WTC11 (cell line): ENCODE measurements at regions not wholly inside any gene's neighbourhood (a gene's known extent, or its start where the extent isn't known, plus 50 kb on each side); places are given as distances from the start of the nearest gene placed in this dataset.

ENCODE experiments used
- ATAC-seq: fragments of 200-7000 bp; cut with Tn5 transposase; 2 replicates; pipeline ENCODE4 v1.10.0; 2021; ENCODE audit warnings: mild to moderate bottlenecking, moderate library complexity
- CTCF ChIA-PET: fragments of 300-600 bp; sonication (Branson Sonifier 250); formaldehyde crosslinking; loops from one replicate; lab custom pipeline; 2021; ENCODE audit warnings: antibody characterized with exemption; lab: Charles Lee
- POLR2A ChIA-PET: fragments of 350-600 bp; sonication (Branson Sonifier 250); formaldehyde crosslinking; loops from one replicate; lab custom pipeline; 2021; ENCODE audit warnings: antibody characterized with exemption; lab: Charles Lee
- DNase-seq: peaks from one replicate; pipeline ENCODE4 v3.0.0; 2021; ENCODE audit warnings: low spot score
- H3K27ac Mint-ChIP-seq: 2 replicates; pipeline ENCODE4 v1.8.0; 2021; ENCODE audit warnings: mixed read lengths
- H3K27me3 Mint-ChIP-seq: 2 replicates; pipeline ENCODE4 v1.8.0; 2021; ENCODE audit warnings: low read depth, mild to moderate bottlenecking, moderate library complexity, mixed read lengths
- H3K36me3 Mint-ChIP-seq: 2 replicates; pipeline ENCODE4 v1.8.0; 2021; ENCODE audit warnings: mixed read lengths
- H3K4me1 Mint-ChIP-seq: 2 replicates; pipeline ENCODE4 v1.8.0; 2022; ENCODE audit warnings: mixed read lengths
- H3K4me3 Mint-ChIP-seq: 2 replicates; pipeline ENCODE4 v1.8.0; 2021; ENCODE audit warnings: mild to moderate bottlenecking, moderate library complexity, mixed read lengths
- H3K9me3 Mint-ChIP-seq: 2 replicates; pipeline ENCODE4 v1.8.0; 2021; ENCODE audit warnings: mixed read lengths
- ATF2 ChIP-seq: sonication (generic); formaldehyde crosslinking; IDR thresholded peaks from 2 replicates; pipeline ENCODE4 v1.8.1; 2022; ENCODE audit warnings: low read depth, missing genetic modification reagents, borderline replicate concordance
- E2F1 ChIP-seq: sonication (generic); formaldehyde crosslinking; IDR thresholded peaks from 2 replicates; pipeline ENCODE4 v1.8.0; 2022; ENCODE audit warnings: mild to moderate bottlenecking, missing genetic modification reagents
- EMX1 ChIP-seq: fragments of 250-450 bp; sonication (Bioruptor Pico); IDR thresholded peaks from 2 replicates; pipeline ENCODE4 v1.8.0; 2021; ENCODE audit warnings: mild to moderate bottlenecking
- ESRRA ChIP-seq: sonication (generic); formaldehyde crosslinking; IDR thresholded peaks from 2 replicates; pipeline ENCODE4 v1.8.1; 2022; ENCODE audit warnings: mild to moderate bottlenecking, missing genetic modification reagents, borderline replicate concordance
- FOXK1 ChIP-seq: sonication (generic); formaldehyde crosslinking; IDR thresholded peaks from 2 replicates; pipeline ENCODE4 v1.8.0; 2022; ENCODE audit warnings: mild to moderate bottlenecking, moderate library complexity, missing genetic modification reagents
- HMGA2 ChIP-seq: fragments of 250-450 bp; sonication (Bioruptor Pico); IDR thresholded peaks from 2 replicates; pipeline ENCODE4 v1.4.0; 2021; ENCODE audit warnings: mild to moderate bottlenecking, moderate library complexity
- MXD4 ChIP-seq: fragments of 250-450 bp; sonication (Bioruptor Pico); IDR thresholded peaks from 2 replicates; pipeline ENCODE4 v1.8.0; 2021; ENCODE audit warnings: mild to moderate bottlenecking, moderate library complexity, borderline replicate concordance
- NFATC4 ChIP-seq: fragments of 250-450 bp; sonication (Bioruptor Pico); IDR thresholded peaks from 2 replicates; pipeline ENCODE4 v1.9.0; 2021; ENCODE audit warnings: mild to moderate bottlenecking
- NR2C2 ChIP-seq: sonication (generic); formaldehyde crosslinking; IDR thresholded peaks from 2 replicates; pipeline ENCODE4 v1.8.0; 2022; ENCODE audit warnings: mild to moderate bottlenecking, missing genetic modification reagents
- PRRX2 ChIP-seq: fragments of 250-450 bp; sonication (Bioruptor Pico); IDR thresholded peaks from 2 replicates; pipeline ENCODE4 v1.8.0; 2021; ENCODE audit warnings: mild to moderate bottlenecking
- RORB ChIP-seq: fragments of 250-450 bp; sonication (Bioruptor Pico); IDR thresholded peaks from 2 replicates; pipeline ENCODE4 v1.9.0; 2021; ENCODE audit warnings: mild to moderate bottlenecking
- TCF7 ChIP-seq: sonication (generic); formaldehyde crosslinking; IDR thresholded peaks from 2 replicates; pipeline ENCODE4 v1.8.0; 2022; ENCODE audit warnings: mild to moderate bottlenecking, low read depth, missing genetic modification reagents, moderate library complexity
- TP53 ChIP-seq: sonication (generic); formaldehyde crosslinking; IDR thresholded peaks from 2 replicates; pipeline ENCODE4 v1.8.1; 2023; ENCODE audit warnings: mild to moderate bottlenecking, missing genetic modification reagents
- ZMAT4 ChIP-seq: fragments of 250-450 bp; sonication (Bioruptor Pico); IDR thresholded peaks from 2 replicates; pipeline ENCODE4 v1.9.0; 2021; ENCODE audit warnings: mild to moderate bottlenecking
- ZNF138 ChIP-seq: sonication (generic); formaldehyde crosslinking; conservative IDR thresholded peaks from 2 replicates; pipeline ENCODE4 v1.8.1; 2022; ENCODE audit warnings: mild to moderate bottlenecking, moderate library complexity, missing genetic modification reagents
- TF ChIP-seq, protein P1 (sequence below): sonication (generic); formaldehyde crosslinking; IDR thresholded peaks from 2 replicates; pipeline ENCODE4 v1.8.1; 2023; ENCODE audit warnings: mild to moderate bottlenecking, missing genetic modification reagents, moderate library complexity
- TF ChIP-seq, protein P2 (sequence below): sonication (generic); formaldehyde crosslinking; IDR thresholded peaks from 2 replicates; pipeline ENCODE4 v1.8.0; 2023; ENCODE audit warnings: missing genetic modification reagents, mild to moderate bottlenecking, borderline replicate concordance
- TF ChIP-seq, protein P3 (sequence below): sonication (generic); formaldehyde crosslinking; conservative IDR thresholded peaks from 2 replicates; pipeline ENCODE4 v1.8.1; 2023; ENCODE audit warnings: mild to moderate bottlenecking, low read depth, missing genetic modification reagents, moderate library complexity

- TF ChIP-seq, protein P1, sequence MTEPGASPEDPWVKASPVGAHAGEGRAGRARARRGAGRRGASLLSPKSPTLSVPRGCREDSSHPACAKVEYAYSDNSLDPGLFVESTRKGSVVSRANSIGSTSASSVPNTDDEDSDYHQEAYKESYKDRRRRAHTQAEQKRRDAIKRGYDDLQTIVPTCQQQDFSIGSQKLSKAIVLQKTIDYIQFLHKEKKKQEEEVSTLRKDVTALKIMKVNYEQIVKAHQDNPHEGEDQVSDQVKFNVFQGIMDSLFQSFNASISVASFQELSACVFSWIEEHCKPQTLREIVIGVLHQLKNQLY (CRISPR knock-in tag): no peak
- TF ChIP-seq ESRRA: no peak
Observed at GRCh38 chr12:91332302-91332701, 149.7 kb upstream of the DCN start (continued).

DNA sequence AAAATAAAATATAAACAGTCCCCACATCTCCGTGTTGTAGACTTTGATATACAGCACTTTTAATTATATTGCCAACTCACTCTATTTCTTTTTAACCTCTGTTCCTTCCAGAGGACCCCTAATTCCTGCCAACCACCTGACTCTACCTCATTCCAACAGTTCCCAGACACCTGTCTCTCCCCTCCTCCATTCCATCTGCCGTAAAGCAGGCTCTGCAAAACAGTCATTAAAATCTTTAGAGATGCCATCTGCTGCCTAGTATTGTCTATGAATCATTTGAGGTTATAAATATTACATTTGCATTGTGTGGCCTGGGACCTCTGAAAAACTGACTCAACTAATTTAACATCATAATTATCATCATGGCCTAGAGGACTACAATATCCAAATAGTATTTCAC lies 148.8 kb upstream of the DCN start:
- Mint-ChIP-seq H3K4me1 (no peaks in the 10 kb centered on the region), H3K36me3 (no peaks in the 10 kb centered on the region), H3K27me3 (no peaks in the 10 kb centered on the region; the same call in 1 of the 2 replicates), H3K4me3 (no peak overlapping the region), H3K9me3 (no peaks in the 10 kb centered on the region), H3K27ac (no peak overlapping the region)
- CTCF ChIA-PET: interaction anchor here (1.0 kb wide), 1 partner anchor 223 kb away, joined by 3 read pairs; no protein-coding TSS in a partner anchor
- DNase-seq (no peak), ATAC-seq (no peak)
- TF ChIP-seq NR2C2 (CRISPR knock-in tag) (no peak), TCF7 (no peak), TP53 (CRISPR knock-in tag) (no peak), FOXK1 (CRISPR knock-in tag) (no peak), PRRX2 (CRISPR knock-in tag) (no peak), NFATC4 (CRISPR knock-in tag) (no peak), ATF2 (CRISPR knock-in tag) (no peak)
- POLR2A ChIA-PET: no interaction called here

DNA sequence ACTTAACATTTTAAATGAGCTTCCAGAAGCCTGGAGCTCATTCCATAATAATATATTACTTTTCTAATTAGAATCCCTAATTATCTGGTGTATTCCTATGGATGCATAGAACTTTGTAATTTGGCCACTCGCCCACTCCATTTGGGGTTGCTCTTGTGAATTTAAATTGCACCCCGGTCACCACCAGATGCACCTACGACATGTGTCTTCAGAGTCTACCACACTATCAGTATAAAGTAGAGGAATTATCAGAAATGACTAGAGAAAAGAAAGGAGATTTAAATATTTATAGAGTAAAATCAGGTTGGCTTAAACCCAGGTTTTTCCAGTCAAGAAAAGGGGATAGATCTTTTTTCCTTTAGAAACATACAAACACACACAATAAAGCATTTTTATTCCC lies 145.8 kb upstream of the DCN start:
- H3K4me3 Mint-ChIP-seq: no peak overlapping the region
- ATAC-seq (no peak), DNase-seq (no peak)
- ChIA-PET POLR2A (no interaction called here), CTCF (no interaction called here)
- H3K27ac Mint-ChIP-seq: no peak overlapping the region
- H3K36me3 Mint-ChIP-seq: no peaks in the 10 kb centered on the region
- no peak for TF ChIP-seq EMX1
- TF ChIP-seq ZMAT4 (CRISPR knock-in tag): no peak
- TF ChIP-seq, protein P2, sequence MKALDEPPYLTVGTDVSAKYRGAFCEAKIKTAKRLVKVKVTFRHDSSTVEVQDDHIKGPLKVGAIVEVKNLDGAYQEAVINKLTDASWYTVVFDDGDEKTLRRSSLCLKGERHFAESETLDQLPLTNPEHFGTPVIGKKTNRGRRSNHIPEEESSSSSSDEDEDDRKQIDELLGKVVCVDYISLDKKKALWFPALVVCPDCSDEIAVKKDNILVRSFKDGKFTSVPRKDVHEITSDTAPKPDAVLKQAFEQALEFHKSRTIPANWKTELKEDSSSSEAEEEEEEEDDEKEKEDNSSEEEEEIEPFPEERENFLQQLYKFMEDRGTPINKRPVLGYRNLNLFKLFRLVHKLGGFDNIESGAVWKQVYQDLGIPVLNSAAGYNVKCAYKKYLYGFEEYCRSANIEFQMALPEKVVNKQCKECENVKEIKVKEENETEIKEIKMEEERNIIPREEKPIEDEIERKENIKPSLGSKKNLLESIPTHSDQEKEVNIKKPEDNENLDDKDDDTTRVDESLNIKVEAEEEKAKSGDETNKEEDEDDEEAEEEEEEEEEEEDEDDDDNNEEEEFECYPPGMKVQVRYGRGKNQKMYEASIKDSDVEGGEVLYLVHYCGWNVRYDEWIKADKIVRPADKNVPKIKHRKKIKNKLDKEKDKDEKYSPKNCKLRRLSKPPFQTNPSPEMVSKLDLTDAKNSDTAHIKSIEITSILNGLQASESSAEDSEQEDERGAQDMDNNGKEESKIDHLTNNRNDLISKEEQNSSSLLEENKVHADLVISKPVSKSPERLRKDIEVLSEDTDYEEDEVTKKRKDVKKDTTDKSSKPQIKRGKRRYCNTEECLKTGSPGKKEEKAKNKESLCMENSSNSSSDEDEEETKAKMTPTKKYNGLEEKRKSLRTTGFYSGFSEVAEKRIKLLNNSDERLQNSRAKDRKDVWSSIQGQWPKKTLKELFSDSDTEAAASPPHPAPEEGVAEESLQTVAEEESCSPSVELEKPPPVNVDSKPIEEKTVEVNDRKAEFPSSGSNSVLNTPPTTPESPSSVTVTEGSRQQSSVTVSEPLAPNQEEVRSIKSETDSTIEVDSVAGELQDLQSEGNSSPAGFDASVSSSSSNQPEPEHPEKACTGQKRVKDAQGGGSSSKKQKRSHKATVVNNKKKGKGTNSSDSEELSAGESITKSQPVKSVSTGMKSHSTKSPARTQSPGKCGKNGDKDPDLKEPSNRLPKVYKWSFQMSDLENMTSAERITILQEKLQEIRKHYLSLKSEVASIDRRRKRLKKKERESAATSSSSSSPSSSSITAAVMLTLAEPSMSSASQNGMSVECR (CRISPR knock-in tag): no peak
- TF ChIP-seq E2F1 (CRISPR knock-in tag): no peak
- no peak for TF ChIP-seq ZNF138 (CRISPR knock-in tag)
- no peak for TF ChIP-seq RORB
- no peak for TF ChIP-seq MXD4 (CRISPR knock-in tag)
- TF ChIP-seq, protein P3, sequence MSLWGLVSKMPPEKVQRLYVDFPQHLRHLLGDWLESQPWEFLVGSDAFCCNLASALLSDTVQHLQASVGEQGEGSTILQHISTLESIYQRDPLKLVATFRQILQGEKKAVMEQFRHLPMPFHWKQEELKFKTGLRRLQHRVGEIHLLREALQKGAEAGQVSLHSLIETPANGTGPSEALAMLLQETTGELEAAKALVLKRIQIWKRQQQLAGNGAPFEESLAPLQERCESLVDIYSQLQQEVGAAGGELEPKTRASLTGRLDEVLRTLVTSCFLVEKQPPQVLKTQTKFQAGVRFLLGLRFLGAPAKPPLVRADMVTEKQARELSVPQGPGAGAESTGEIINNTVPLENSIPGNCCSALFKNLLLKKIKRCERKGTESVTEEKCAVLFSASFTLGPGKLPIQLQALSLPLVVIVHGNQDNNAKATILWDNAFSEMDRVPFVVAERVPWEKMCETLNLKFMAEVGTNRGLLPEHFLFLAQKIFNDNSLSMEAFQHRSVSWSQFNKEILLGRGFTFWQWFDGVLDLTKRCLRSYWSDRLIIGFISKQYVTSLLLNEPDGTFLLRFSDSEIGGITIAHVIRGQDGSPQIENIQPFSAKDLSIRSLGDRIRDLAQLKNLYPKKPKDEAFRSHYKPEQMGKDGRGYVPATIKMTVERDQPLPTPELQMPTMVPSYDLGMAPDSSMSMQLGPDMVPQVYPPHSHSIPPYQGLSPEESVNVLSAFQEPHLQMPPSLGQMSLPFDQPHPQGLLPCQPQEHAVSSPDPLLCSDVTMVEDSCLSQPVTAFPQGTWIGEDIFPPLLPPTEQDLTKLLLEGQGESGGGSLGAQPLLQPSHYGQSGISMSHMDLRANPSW: no peak
- no peak for TF ChIP-seq HMGA2 (CRISPR knock-in tag)
- H3K27me3 Mint-ChIP-seq: no peaks in the 10 kb centered on the region
- H3K4me1 Mint-ChIP-seq: no peaks in the 10 kb centered on the region
- no peaks in the 10 kb centered on the region for H3K9me3 Mint-ChIP-seq
